Nephron (organoid): ENCODE measurements at regions not wholly inside any gene's neighbourhood (a gene's known extent, or its start where the extent isn't known, plus 50 kb on each side); places are given as distances from the start of the nearest gene placed in this dataset.

Experiments
- H3K27ac Mint-ChIP-seq, 3 experiments: 2 replicates each; pipeline ENCODE4 v1.8.0; 2020; ENCODE audit warnings: mixed read lengths in 3 of 3, mild to moderate bottlenecking in 2 of 3, moderate library complexity in 1 of 3
- H3K27me3 Mint-ChIP-seq: 2 replicates; pipeline ENCODE4 v1.8.0; 2021; ENCODE audit warnings: low read depth, mild to moderate bottlenecking, moderate library complexity, mixed read lengths
- H3K36me3 Mint-ChIP-seq: 2 replicates; pipeline ENCODE4 v1.8.0; 2020; ENCODE audit warnings: low read depth, mixed read lengths
- H3K4me1 Mint-ChIP-seq: 2 replicates; pipeline ENCODE4 v1.8.0; 2020; ENCODE audit warnings: mixed read lengths
- H3K4me3 Mint-ChIP-seq, 3 experiments: 2 replicates each; pipeline ENCODE4 v1.8.0; 2020; ENCODE audit warnings: mild to moderate bottlenecking in 3 of 3, mixed read lengths in 3 of 3, moderate library complexity in 2 of 3
- H3K9me3 Mint-ChIP-seq: 2 replicates; pipeline ENCODE4 v1.8.0; 2020; ENCODE audit warnings: mixed read lengths
- CTCF ChIP-seq, 3 experiments: fragments of 200-600 bp; sonication (generic); IDR thresholded peaks; one replicate each; pipeline ENCODE4 v1.5.0; 2021; ENCODE audit warnings: antibody characterized with exemption in 3 of 3; ENCODE audit not compliant: unreplicated experiment in 3 of 3

GRCh38 chr7:79716329-79716728 is 262.9 kb upstream of the MAGI2 start:
- H3K36me3 Mint-ChIP-seq: no peaks in the 10 kb centered on the region
- no peak for TF ChIP-seq CTCF (IDR thresholded peaks at IDR 0.05; ENCODE audit: unreplicated experiment in 3 of 3)
- no peaks in the 10 kb centered on the region for H3K4me1 Mint-ChIP-seq
- no peak overlapping the region for H3K27ac Mint-ChIP-seq
- no peaks in the 10 kb centered on the region for H3K27me3 Mint-ChIP-seq
- H3K9me3 Mint-ChIP-seq: no peaks in the 10 kb centered on the region
- H3K4me3 Mint-ChIP-seq: no peak overlapping the region

- no peaks in the 10 kb centered on the region for H3K9me3 Mint-ChIP-seq
- no peak for TF ChIP-seq CTCF (IDR thresholded peaks at IDR 0.05; ENCODE audit: unreplicated experiment in 3 of 3)
- no peaks in the 10 kb centered on the region for H3K27me3 Mint-ChIP-seq
- peaks cover 4% of the 10 kb centered on the region for H3K4me1 Mint-ChIP-seq
- no peaks in the 10 kb centered on the region for H3K36me3 Mint-ChIP-seq
- H3K27ac Mint-ChIP-seq: peak overlapping the region in 2 of 3 experiments; percentile 29 to 40
- no peak overlapping the region for H3K4me3 Mint-ChIP-seq
These were observed 260.6 kb upstream of the MAGI2 start for GRCh38 chr7:79714081-79714480.

- no peak overlapping the region for H3K4me3 Mint-ChIP-seq
- no peaks in the 10 kb centered on the region for H3K36me3 Mint-ChIP-seq
- no peak for TF ChIP-seq CTCF (IDR thresholded peaks at IDR 0.05; ENCODE audit: unreplicated experiment in 3 of 3)
- peaks cover 6% of the 10 kb centered on the region for H3K4me1 Mint-ChIP-seq
- H3K27me3 Mint-ChIP-seq: no peaks in the 10 kb centered on the region
- peak overlapping the region in 1 of 3 experiments; percentile 80 for H3K27ac Mint-ChIP-seq
- no peaks in the 10 kb centered on the region for H3K9me3 Mint-ChIP-seq
These were observed 259.8 kb upstream of the MAGI2 start for GRCh38 chr7:79713276-79713675.

- peaks cover 9% of the 10 kb centered on the region for H3K4me1 Mint-ChIP-seq
- no peak overlapping the region for H3K4me3 Mint-ChIP-seq
- no peaks in the 10 kb centered on the region for H3K9me3 Mint-ChIP-seq
- no peak for TF ChIP-seq CTCF (IDR thresholded peaks at IDR 0.05; ENCODE audit: unreplicated experiment in 3 of 3)
- H3K36me3 Mint-ChIP-seq: no peaks in the 10 kb centered on the region
- no peaks in the 10 kb centered on the region for H3K27me3 Mint-ChIP-seq
- H3K27ac Mint-ChIP-seq: no peak overlapping the region
These were observed 258.2 kb upstream of the MAGI2 start for GRCh38 chr7:79711660-79712059.

GRCh38 chr7:79709574-79710409 is 256.3 kb upstream of the MAGI2 start:
- H3K36me3 Mint-ChIP-seq: no peaks in the 10 kb centered on the region
- H3K4me3 Mint-ChIP-seq: no peak overlapping the region
- peaks cover 9% of the 10 kb centered on the region for H3K4me1 Mint-ChIP-seq
- H3K27me3 Mint-ChIP-seq: no peaks in the 10 kb centered on the region
- H3K27ac Mint-ChIP-seq: peak overlapping the region in 2 of 3 experiments; percentile 7 to 58
- TF ChIP-seq CTCF (IDR thresholded peaks at IDR 0.05; ENCODE audit: unreplicated experiment in 3 of 3): no peak
- H3K9me3 Mint-ChIP-seq: no peaks in the 10 kb centered on the region

- no peaks in the 10 kb centered on the region for H3K27me3 Mint-ChIP-seq
- H3K4me1 Mint-ChIP-seq: no peaks in the 10 kb centered on the region
- H3K4me3 Mint-ChIP-seq: no peak overlapping the region
- no peak overlapping the region for H3K27ac Mint-ChIP-seq
- peaks cover 6% of the 10 kb centered on the region for H3K9me3 Mint-ChIP-seq
- no peak for TF ChIP-seq CTCF (IDR thresholded peaks at IDR 0.05; ENCODE audit: unreplicated experiment in 3 of 3)
- H3K36me3 Mint-ChIP-seq: peaks cover 15% of the 10 kb centered on the region
These were observed 248.6 kb upstream of the MAGI2 start for GRCh38 chr7:79702116-79702515.
